SK-N-SH treated with all-trans-retinoic acid at 6 μM for 48 hours (cell line): ENCODE measurements at regions not wholly inside any gene's neighbourhood (a gene's known extent, or its start where the extent isn't known, plus 50 kb on each side); places are given as distances from the start of the nearest gene placed in this dataset.

Source experiments
- ARNTL ChIP-seq: fragments of 450-650 bp; formaldehyde crosslinking; IDR thresholded peaks from 2 replicates; pipeline ENCODE4 v1.5.0; 2020; ENCODE audit warnings: low read depth, mild to moderate bottlenecking, moderate library complexity, borderline replicate concordance
- BACH2 ChIP-seq: fragments of 250-450 bp; sonication (Bioruptor Pico); IDR thresholded peaks from 2 replicates; pipeline ENCODE4 v1.9.0; 2021; ENCODE audit warnings: mild to moderate bottlenecking, borderline replicate concordance
- CSRNP3 ChIP-seq: fragments of 250-450 bp; sonication (Bioruptor Pico); IDR thresholded peaks from 2 replicates; pipeline ENCODE4 v1.5.1; 2021; ENCODE audit warnings: mild to moderate bottlenecking, moderate library complexity
- OSR1 ChIP-seq: fragments of 250-450 bp; sonication (Bioruptor Pico); IDR thresholded peaks from 2 replicates; pipeline ENCODE4 v1.8.0; 2022; ENCODE audit warnings: moderate library complexity, mild to moderate bottlenecking, inconsistent platforms
- PATZ1 ChIP-seq: fragments of 250-450 bp; sonication (Bioruptor Pico); IDR thresholded peaks from 2 replicates; pipeline ENCODE4 v1.8.0; 2020; ENCODE audit warnings: mild to moderate bottlenecking, moderate library complexity, borderline replicate concordance
- PPARA ChIP-seq: fragments of 250-450 bp; sonication (Bioruptor Pico); IDR thresholded peaks from 2 replicates; pipeline ENCODE4 v1.5.0; 2020; ENCODE audit warnings: mild to moderate bottlenecking, borderline replicate concordance
- RARB ChIP-seq: fragments of 250-450 bp; sonication (Bioruptor Pico); IDR thresholded peaks from 2 replicates; pipeline ENCODE4 v1.8.0; 2021; ENCODE audit warnings: mild to moderate bottlenecking, moderate library complexity
- ZC3H10 ChIP-seq: fragments of 250-450 bp; sonication (Bioruptor Pico); IDR thresholded peaks from 2 replicates; pipeline ENCODE4 v1.5.1; 2021; ENCODE audit warnings: mild to moderate bottlenecking, moderate library complexity
- ZFP3 ChIP-seq: fragments of 250-450 bp; sonication (Bioruptor Pico); IDR thresholded peaks from 2 replicates; pipeline ENCODE4 v1.5.0; 2020; ENCODE audit warnings: mild to moderate bottlenecking, moderate library complexity
- ZFP30 ChIP-seq: fragments of 450-650 bp; formaldehyde crosslinking; IDR thresholded peaks from 2 replicates; pipeline ENCODE4 v1.5.0; 2022; ENCODE audit warnings: mild to moderate bottlenecking, moderate library complexity
- ZNF565 ChIP-seq: fragments of 450-650 bp; formaldehyde crosslinking; conservative IDR thresholded peaks from 2 replicates; pipeline ENCODE4 v1.5.0; 2020; ENCODE audit warnings: low read depth, mild to moderate bottlenecking, moderate library complexity
- TF ChIP-seq, protein P1 (sequence below): fragments of 250-450 bp; sonication (Bioruptor Pico); IDR thresholded peaks from 2 replicates; pipeline ENCODE4 v1.5.1; 2020; ENCODE audit warnings: low read depth, mild to moderate bottlenecking, moderate library complexity

DNA sequence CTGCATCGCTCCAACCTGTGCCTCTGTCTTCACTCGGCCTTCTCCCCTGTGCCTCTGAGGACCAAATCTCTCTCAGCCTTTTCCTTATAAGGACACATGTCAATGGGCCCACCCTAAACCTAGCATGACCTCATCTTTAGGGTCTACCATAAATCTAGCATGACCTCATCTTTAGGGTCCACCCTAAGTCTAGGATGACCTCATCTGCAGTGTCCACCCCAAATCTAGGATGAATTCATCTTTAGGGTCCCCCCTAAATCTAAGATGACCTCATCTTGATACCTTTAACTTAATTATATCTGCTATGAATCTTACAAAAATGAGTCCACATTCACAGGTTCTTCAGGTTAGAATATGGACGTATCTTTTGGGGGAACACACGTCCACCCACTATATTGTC is 131.1 kb upstream of the RPL38 start:
- TF ChIP-seq ZNF565 (CRISPR knock-in tag) (no peak), PATZ1 (CRISPR knock-in tag) (no peak), ZFP30 (CRISPR knock-in tag) (no peak), RARB (CRISPR knock-in tag) (no peak), ZFP3 (no peak), CSRNP3 (CRISPR knock-in tag) (no peak), ARNTL (no peak), PPARA (CRISPR knock-in tag) (no peak), BACH2 (CRISPR knock-in tag) (no peak), OSR1 (CRISPR knock-in tag) (no peak), ZC3H10 (no peak)
- TF ChIP-seq, protein P1, sequence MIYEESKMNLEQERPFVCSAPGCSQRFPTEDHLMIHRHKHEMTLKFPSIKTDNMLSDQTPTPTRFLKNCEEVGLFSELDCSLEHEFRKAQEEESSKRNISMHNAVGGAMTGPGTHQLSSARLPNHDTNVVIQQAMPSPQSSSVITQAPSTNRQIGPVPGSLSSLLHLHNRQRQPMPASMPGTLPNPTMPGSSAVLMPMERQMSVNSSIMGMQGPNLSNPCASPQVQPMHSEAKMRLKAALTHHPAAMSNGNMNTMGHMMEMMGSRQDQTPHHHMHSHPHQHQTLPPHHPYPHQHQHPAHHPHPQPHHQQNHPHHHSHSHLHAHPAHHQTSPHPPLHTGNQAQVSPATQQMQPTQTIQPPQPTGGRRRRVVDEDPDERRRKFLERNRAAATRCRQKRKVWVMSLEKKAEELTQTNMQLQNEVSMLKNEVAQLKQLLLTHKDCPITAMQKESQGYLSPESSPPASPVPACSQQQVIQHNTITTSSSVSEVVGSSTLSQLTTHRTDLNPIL: no peak
